IMR-90 (cell line): ENCODE measurements at regions not wholly inside any gene's neighbourhood (a gene's known extent, or its start where the extent isn't known, plus 50 kb on each side); places are given as distances from the start of the nearest gene placed in this dataset.

Source experiments
- ATAC-seq: fragments of 200-7000 bp; cut with Tn5 transposase; 2 replicates; pipeline ENCODE4 v1.9.1; 2020; ENCODE audit warnings: low read depth, mild to moderate bottlenecking, moderate library complexity
- BruUV-seq: library from RNA; stranded (reverse); fragments of 400-500 nt; replicated peaks from 2 replicates; lab custom pipeline; 2021; lab: Mats Ljungman, UMichigan
- CTCF ChIA-PET: fragments of 300-600 bp; formaldehyde crosslinking; extraction: SDS; loops from one replicate; lab custom pipeline; 2021; ENCODE audit warnings: antibody characterized with exemption; lab: Yijun Ruan, JAX
- POLR2A ChIA-PET: fragments of 300-600 bp; sonication (Branson Sonifier 250); formaldehyde crosslinking; loops from one replicate; lab custom pipeline; 2022; ENCODE audit warnings: antibody characterized with exemption; ENCODE audit not compliant: unreplicated experiment; lab: Charles Lee
- DNase-seq: peaks from one replicate; pipeline ENCODE4 v3.0.0; 2013
- H2AFZ ChIP-seq: replicated peaks from 2 replicates; pipeline ENCODE3; 2013; ENCODE audit warnings: low read length, mild to moderate bottlenecking; ENCODE audit not compliant: poor library complexity
- H2AK5ac ChIP-seq: 2 replicates; pipeline ENCODE4 v1.6.1; 2013; ENCODE audit warnings: low read depth, low read length, inconsistent platforms
- H2AK9ac ChIP-seq: replicated peaks from 2 replicates; pipeline ENCODE3; 2013; ENCODE audit warnings: mild to moderate bottlenecking, low read depth, low read length, moderate library complexity; ENCODE audit not compliant: poor library complexity
- H2BK120ac ChIP-seq: 2 replicates; pipeline ENCODE4 v1.6.1; 2013; ENCODE audit warnings: low read depth, low read length, inconsistent platforms
- H2BK15ac ChIP-seq: 3 replicates; pipeline ENCODE4 v1.6.1; 2013; ENCODE audit warnings: low read depth, low read length, inconsistent platforms
- H2BK20ac ChIP-seq: 2 replicates; pipeline ENCODE4 v1.6.1; 2013; ENCODE audit warnings: low read depth, mild to moderate bottlenecking, inconsistent platforms, low read length, moderate library complexity
- H2BK5ac ChIP-seq: 2 replicates; pipeline ENCODE4 v1.6.1; 2013; ENCODE audit warnings: mild to moderate bottlenecking, low read depth, low read length, inconsistent platforms; ENCODE audit not compliant: poor library complexity, severe bottlenecking
- H3K14ac ChIP-seq: replicated peaks from 2 replicates; pipeline ENCODE4 v1.6.1; 2013; ENCODE audit warnings: low read depth, low read length, inconsistent platforms
- H3K18ac ChIP-seq: 2 replicates; pipeline ENCODE4 v1.6.1; 2013; ENCODE audit warnings: low read depth, low read length, control low read depth
- H3K23ac ChIP-seq: 2 replicates; pipeline ENCODE4 v1.6.1; 2013; ENCODE audit warnings: low read depth, low read length, inconsistent platforms
- H3K27ac ChIP-seq: 2 replicates; pipeline ENCODE4 v1.5.1; 2013; ENCODE audit warnings: mild to moderate bottlenecking, control low read depth, low read length; ENCODE audit not compliant: insufficient read depth
- H3K27me3 ChIP-seq: 2 replicates; pipeline ENCODE4 v1.6.1; 2013; ENCODE audit warnings: low read length; ENCODE audit not compliant: control insufficient read depth, insufficient read depth
- H3K36me3 ChIP-seq: 2 replicates; pipeline ENCODE4 v1.6.1; 2013; ENCODE audit warnings: low read length, mixed read lengths; ENCODE audit not compliant: control insufficient read depth, insufficient read depth
- H3K4ac ChIP-seq: 2 replicates; pipeline ENCODE4 v1.6.1; 2013; ENCODE audit warnings: low read depth, low read length, inconsistent platforms
- H3K4me1 ChIP-seq: 2 replicates; pipeline ENCODE4 v1.6.1; 2013; ENCODE audit warnings: low read length, mixed read lengths; ENCODE audit not compliant: control insufficient read depth, insufficient read depth
- H3K4me2 ChIP-seq: 2 replicates; pipeline ENCODE4 v1.6.1; 2013; ENCODE audit warnings: low read depth, mild to moderate bottlenecking, control low read depth, low read length, moderate library complexity
- H3K4me3 ChIP-seq: 2 replicates; pipeline ENCODE4 v1.5.1; 2013; ENCODE audit warnings: low read depth, mild to moderate bottlenecking, control low read depth, low read length, moderate library complexity; ENCODE audit not compliant: insufficient read depth
- H3K56ac ChIP-seq: 2 replicates; pipeline ENCODE4 v1.6.1; 2013; ENCODE audit warnings: low read length, inconsistent platforms; ENCODE audit not compliant: insufficient read depth; ENCODE audit errors: extremely low read depth
- H3K79me1 ChIP-seq, 2 experiments: 2 replicates each; pipeline ENCODE4 v1.6.1; 2013; ENCODE audit warnings: low read length in 2 of 2, inconsistent platforms in 1 of 2, low read depth in 1 of 2
- H3K9ac ChIP-seq: 2 replicates; pipeline ENCODE4 v1.6.1; 2013; ENCODE audit warnings: low read depth, low read length, control low read depth
- H3K9me1 ChIP-seq: 2 replicates; pipeline ENCODE4 v1.6.1; 2013; ENCODE audit warnings: low read length, inconsistent platforms; ENCODE audit not compliant: insufficient read depth
- H3K9me3 ChIP-seq: 2 replicates; pipeline ENCODE4 v1.6.1; 2013; ENCODE audit warnings: low read length; ENCODE audit not compliant: control insufficient read depth, insufficient read depth
- H4K20me1 ChIP-seq: 2 replicates; pipeline ENCODE4 v1.6.1; 2013; ENCODE audit warnings: low read length, inconsistent platforms; ENCODE audit not compliant: insufficient read depth
- H4K5ac ChIP-seq: 2 replicates; pipeline ENCODE4 v1.6.1; 2013; ENCODE audit warnings: mild to moderate bottlenecking, low read depth, low read length, control low read depth
- H4K8ac ChIP-seq, 2 experiments: 2 replicates each; pipeline ENCODE4 v1.6.1; 2013; ENCODE audit warnings: low read depth in 2 of 2, low read length in 2 of 2, control low read depth in 1 of 2, inconsistent platforms in 1 of 2
- H4K91ac ChIP-seq: 2 replicates; pipeline ENCODE4 v1.6.1; 2013; ENCODE audit warnings: low read depth, low read length, inconsistent platforms; ENCODE audit not compliant: insufficient read depth
- BHLHE40 ChIP-seq: fragments of 150-350 bp; IDR thresholded peaks from 2 replicates; pipeline ENCODE4 v1.6.1; 2016; ENCODE audit warnings: mild to moderate bottlenecking, low read depth, low read length
- CEBPB ChIP-seq: IDR thresholded peaks from 2 replicates; pipeline ENCODE4 v1.6.1; 2012; ENCODE audit warnings: low read depth, low read length, improper control_type of control experiment
- CHD1 ChIP-seq: IDR thresholded peaks from 2 replicates; pipeline ENCODE4 v1.6.1; 2012; ENCODE audit warnings: low read depth, low read length, improper control_type of control experiment
- FOS ChIP-seq: fragments of 150-350 bp; IDR thresholded peaks from 2 replicates; pipeline ENCODE4 v1.6.1; 2016; ENCODE audit warnings: low read depth, low read length
- MAFK ChIP-seq: IDR thresholded peaks from 2 replicates; pipeline ENCODE4 v1.6.1; 2012; ENCODE audit warnings: low read depth, low read length, improper control_type of control experiment
- MAZ ChIP-seq: IDR thresholded peaks from 2 replicates; pipeline ENCODE4 v1.6.1; 2012; ENCODE audit warnings: low read depth, mild to moderate bottlenecking, low read length, improper control_type of control experiment, moderate library complexity, borderline replicate concordance
- MXI1 ChIP-seq: IDR thresholded peaks from 2 replicates; pipeline ENCODE4 v1.6.1; 2012; ENCODE audit warnings: low read depth, mild to moderate bottlenecking, low read length, moderate library complexity, borderline replicate concordance
- NFE2L2 ChIP-seq: fragments of 150-350 bp; IDR thresholded peaks from 2 replicates; pipeline ENCODE4 v1.6.1; 2016; ENCODE audit warnings: low read depth, mild to moderate bottlenecking, low read length
- POLR2A ChIP-seq: IDR thresholded peaks from 2 replicates; pipeline ENCODE4 v1.6.1; 2012; ENCODE audit warnings: mild to moderate bottlenecking, low read depth, low read length
- RAD21 ChIP-seq: IDR thresholded peaks from 2 replicates; pipeline ENCODE4 v1.6.1; 2012; ENCODE audit warnings: low read length, improper control_type of control experiment
- RCOR1 ChIP-seq: IDR thresholded peaks from 2 replicates; pipeline ENCODE4 v1.6.1; 2012; ENCODE audit warnings: mild to moderate bottlenecking, low read length, improper control_type of control experiment; ENCODE audit not compliant: insufficient replicate concordance
- RFX5 ChIP-seq: IDR thresholded peaks from 2 replicates; pipeline ENCODE4 v1.8.0; 2012; ENCODE audit warnings: low read depth, mild to moderate bottlenecking, low read length, moderate library complexity
- SMC3 ChIP-seq: fragments of 150-350 bp; IDR thresholded peaks from 2 replicates; pipeline ENCODE4 v1.6.1; 2016; ENCODE audit warnings: low read depth, mild to moderate bottlenecking, antibody characterized with exemption, low read length, moderate library complexity
- WGBS, 2 experiments: methylation state at CpG; one replicate each; pipeline versions ENCODE4 v1.1.5 to v1.1.7; 2013; ENCODE audit warnings: missing lambda C conversion rate in 2 of 2; ENCODE audit not compliant: insufficient read length in 1 of 2; ENCODE audit errors: extremely low coverage in 2 of 2; 5-methylcytosine and 5-hydroxymethylcytosine counted together
- dilution Hi-C: fragments of 300-500 bp; cut with HindIII; formaldehyde crosslinking; loops from one replicate; pipeline ENCODE4 v1.14.3; 2018; ENCODE audit warnings: low sequenced_read_pairs; ENCODE audit not compliant: unreplicated experiment
- in situ Hi-C: fragments of 300-500 bp; cut with MboI; formaldehyde crosslinking; loops from 3 replicates; pipeline ENCODE4 v1.14.3; 2019; ENCODE audit warnings: low sequenced_read_pairs, inconsistent platforms, mixed read lengths
- intact Hi-C: fragments of 100-400 bp; cut with micrococcal nuclease; formaldehyde crosslinking; loops from 2 replicates; pipeline ENCODE4 v1.10.0; 2022
- TF ChIP-seq, protein P1 (sequence below): conservative IDR thresholded peaks from 2 replicates; pipeline ENCODE4 v1.5.1; 2012; ENCODE audit warnings: mild to moderate bottlenecking, low read depth, low read length, improper control_type of control experiment
- TF ChIP-seq, protein P2 (sequence below): fragments of 150-350 bp; IDR thresholded peaks from 2 replicates; pipeline ENCODE4 v1.6.1; 2017; ENCODE audit warnings: mild to moderate bottlenecking, antibody characterized with exemption, low read length, low read depth
- TF ChIP-seq, protein P3 (sequence below): fragments of 150-350 bp; IDR thresholded peaks from 2 replicates; pipeline ENCODE4 v1.6.1; 2016; ENCODE audit warnings: low read depth, mild to moderate bottlenecking, low read length, moderate library complexity, borderline replicate concordance

GRCh38 chr5:67730917-67731474, 484.6 kb upstream of the PIK3R1 start:
- in situ Hi-C loops (no loop called here), dilution Hi-C loops (no loop called here)
- H3K18ac ChIP-seq = no peak overlapping the region

More at GRCh38 chr5:67730917-67731474, 484.6 kb upstream of the PIK3R1 start:
- DNase-seq = no peak
- Histone ChIP-seq H3K27ac (no peak overlapping the region), H2AFZ (no peak overlapping the region), H2BK5ac (no peak overlapping the region), H3K9me1 (no peaks in the 10 kb centered on the region), H2BK120ac (no peak overlapping the region), H2AK5ac (no peak overlapping the region), H2AK9ac (no peak overlapping the region), H2BK20ac (no peak overlapping the region), H3K9ac (no peak overlapping the region), H3K79me1 (no peaks in the 10 kb centered on the region), H4K20me1 (no peaks in the 10 kb centered on the region), H3K4me1 (no peaks in the 10 kb centered on the region), H3K4me2 (no peak overlapping the region), H3K4ac (no peak overlapping the region), H3K36me3 (no peaks in the 10 kb centered on the region), H3K4me3 (no peak overlapping the region), H3K27me3 (no peaks in the 10 kb centered on the region), H3K23ac (no peak overlapping the region), H4K91ac (no peak overlapping the region), H3K56ac (no peak overlapping the region), H3K14ac (no peak overlapping the region), H2BK15ac (no peak overlapping the region), H4K5ac (no peak overlapping the region), H4K8ac (no peak overlapping the region), H3K9me3 (no peaks in the 10 kb centered on the region)
- CTCF ChIA-PET = no interaction called here
- no TSS peak for BruUV-seq
- intact Hi-C loops = no loop called here
- POLR2A ChIA-PET = no interaction called here
- no CpG with 5 or more reads among the region's 1 CpG for WGBS, 2 experiments
- TF ChIP-seq CHD1 (no peak), RCOR1 (no peak), RAD21 (no peak), MXI1 (no peak), MAZ (no peak), RFX5 (no peak), MAFK (no peak), SMC3 (no peak), BHLHE40 (no peak), POLR2A (no peak), FOS (no peak), CEBPB (no peak), NFE2L2 (no peak)
- TF ChIP-seq, protein P1, sequence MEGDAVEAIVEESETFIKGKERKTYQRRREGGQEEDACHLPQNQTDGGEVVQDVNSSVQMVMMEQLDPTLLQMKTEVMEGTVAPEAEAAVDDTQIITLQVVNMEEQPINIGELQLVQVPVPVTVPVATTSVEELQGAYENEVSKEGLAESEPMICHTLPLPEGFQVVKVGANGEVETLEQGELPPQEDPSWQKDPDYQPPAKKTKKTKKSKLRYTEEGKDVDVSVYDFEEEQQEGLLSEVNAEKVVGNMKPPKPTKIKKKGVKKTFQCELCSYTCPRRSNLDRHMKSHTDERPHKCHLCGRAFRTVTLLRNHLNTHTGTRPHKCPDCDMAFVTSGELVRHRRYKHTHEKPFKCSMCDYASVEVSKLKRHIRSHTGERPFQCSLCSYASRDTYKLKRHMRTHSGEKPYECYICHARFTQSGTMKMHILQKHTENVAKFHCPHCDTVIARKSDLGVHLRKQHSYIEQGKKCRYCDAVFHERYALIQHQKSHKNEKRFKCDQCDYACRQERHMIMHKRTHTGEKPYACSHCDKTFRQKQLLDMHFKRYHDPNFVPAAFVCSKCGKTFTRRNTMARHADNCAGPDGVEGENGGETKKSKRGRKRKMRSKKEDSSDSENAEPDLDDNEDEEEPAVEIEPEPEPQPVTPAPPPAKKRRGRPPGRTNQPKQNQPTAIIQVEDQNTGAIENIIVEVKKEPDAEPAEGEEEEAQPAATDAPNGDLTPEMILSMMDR = no peak
- TF ChIP-seq, protein P2, sequence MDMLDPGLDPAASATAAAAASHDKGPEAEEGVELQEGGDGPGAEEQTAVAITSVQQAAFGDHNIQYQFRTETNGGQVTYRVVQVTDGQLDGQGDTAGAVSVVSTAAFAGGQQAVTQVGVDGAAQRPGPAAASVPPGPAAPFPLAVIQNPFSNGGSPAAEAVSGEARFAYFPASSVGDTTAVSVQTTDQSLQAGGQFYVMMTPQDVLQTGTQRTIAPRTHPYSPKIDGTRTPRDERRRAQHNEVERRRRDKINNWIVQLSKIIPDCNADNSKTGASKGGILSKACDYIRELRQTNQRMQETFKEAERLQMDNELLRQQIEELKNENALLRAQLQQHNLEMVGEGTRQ = no peak
- TF ChIP-seq, protein P3, sequence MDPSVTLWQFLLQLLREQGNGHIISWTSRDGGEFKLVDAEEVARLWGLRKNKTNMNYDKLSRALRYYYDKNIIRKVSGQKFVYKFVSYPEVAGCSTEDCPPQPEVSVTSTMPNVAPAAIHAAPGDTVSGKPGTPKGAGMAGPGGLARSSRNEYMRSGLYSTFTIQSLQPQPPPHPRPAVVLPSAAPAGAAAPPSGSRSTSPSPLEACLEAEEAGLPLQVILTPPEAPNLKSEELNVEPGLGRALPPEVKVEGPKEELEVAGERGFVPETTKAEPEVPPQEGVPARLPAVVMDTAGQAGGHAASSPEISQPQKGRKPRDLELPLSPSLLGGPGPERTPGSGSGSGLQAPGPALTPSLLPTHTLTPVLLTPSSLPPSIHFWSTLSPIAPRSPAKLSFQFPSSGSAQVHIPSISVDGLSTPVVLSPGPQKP = no peak
- ATAC-seq = no peak
